Tibial nerve (tissue), 4 donors: ENCODE measurements at regions not wholly inside any gene's neighbourhood (a gene's known extent, or its start where the extent isn't known, plus 50 kb on each side); places are given as distances from the start of the nearest gene placed in this dataset.

Source experiments
- DNase-seq, 2 donors: peaks; one replicate each; pipeline ENCODE4 v3.0.0-alpha.2; 2019; ENCODE audit warnings: low spot score in 2 of 2
- H3K27ac ChIP-seq, 4 donors: fragments of 200-600 bp; sonication (generic) in 3 of 4; one replicate each; pipeline ENCODE4 v1.5.1; 2017 to 2019; ENCODE audit warnings: mild to moderate bottlenecking in 1 of 4
- H3K27me3 ChIP-seq, 2 donors: fragments of 200-600 bp; sonication (generic) in 1 of 2; one replicate each; pipeline versions ENCODE4 v1.5.1 to v1.6.0; 2017 to 2019
- H3K36me3 ChIP-seq, 3 donors: fragments of 200-600 bp; sonication (generic); one replicate each; pipeline ENCODE4 v1.5.1; 2018 to 2019
- H3K4me1 ChIP-seq, 4 donors: fragments of 200-600 bp; sonication (generic) in 3 of 4; one replicate each; pipeline ENCODE4 v1.5.1; 2017 to 2019
- H3K4me3 ChIP-seq, 4 donors: fragments of 200-600 bp; sonication (generic) in 3 of 4; one replicate each; pipeline ENCODE4 v1.5.1; 2017 to 2019; ENCODE audit warnings: mild to moderate bottlenecking in 1 of 4, moderate library complexity in 1 of 4
- H3K9me3 ChIP-seq, 4 donors: fragments of 200-600 bp; sonication (generic) in 3 of 4; one replicate each; pipeline ENCODE4 v1.5.1; 2017 to 2019
- EP300 ChIP-seq, 2 donors: sonication (generic); formaldehyde crosslinking; IDR thresholded peaks; one replicate each; pipeline ENCODE4 v1.6.1; 2017; ENCODE audit warnings: antibody characterized with exemption in 2 of 2, mild to moderate bottlenecking in 1 of 2
- POLR2A ChIP-seq, 2 donors: fragments of 450-650 bp; IDR thresholded peaks; one replicate each; pipeline ENCODE4 v1.6.1; 2017; ENCODE audit warnings: antibody characterized with exemption in 2 of 2, mild to moderate bottlenecking in 2 of 2, moderate library complexity in 2 of 2
- WGBS, 2 donors: methylation state at CpG; one replicate each; pipeline ENCODE4 v1.1.5; 2018; 5-methylcytosine and 5-hydroxymethylcytosine counted together
- TF ChIP-seq, protein P1 (sequence below), 5 experiments: fragments of 200-600 bp in 3 of 5; fragments of 450-650 bp in 2 of 5; sonication (generic) in 3 of 5; IDR thresholded peaks; one replicate each; pipeline ENCODE4 v1.5.1; 2016 to 2019; ENCODE audit warnings: antibody characterized with exemption in 5 of 5, mild to moderate bottlenecking in 3 of 5, moderate library complexity in 2 of 5

DNA sequence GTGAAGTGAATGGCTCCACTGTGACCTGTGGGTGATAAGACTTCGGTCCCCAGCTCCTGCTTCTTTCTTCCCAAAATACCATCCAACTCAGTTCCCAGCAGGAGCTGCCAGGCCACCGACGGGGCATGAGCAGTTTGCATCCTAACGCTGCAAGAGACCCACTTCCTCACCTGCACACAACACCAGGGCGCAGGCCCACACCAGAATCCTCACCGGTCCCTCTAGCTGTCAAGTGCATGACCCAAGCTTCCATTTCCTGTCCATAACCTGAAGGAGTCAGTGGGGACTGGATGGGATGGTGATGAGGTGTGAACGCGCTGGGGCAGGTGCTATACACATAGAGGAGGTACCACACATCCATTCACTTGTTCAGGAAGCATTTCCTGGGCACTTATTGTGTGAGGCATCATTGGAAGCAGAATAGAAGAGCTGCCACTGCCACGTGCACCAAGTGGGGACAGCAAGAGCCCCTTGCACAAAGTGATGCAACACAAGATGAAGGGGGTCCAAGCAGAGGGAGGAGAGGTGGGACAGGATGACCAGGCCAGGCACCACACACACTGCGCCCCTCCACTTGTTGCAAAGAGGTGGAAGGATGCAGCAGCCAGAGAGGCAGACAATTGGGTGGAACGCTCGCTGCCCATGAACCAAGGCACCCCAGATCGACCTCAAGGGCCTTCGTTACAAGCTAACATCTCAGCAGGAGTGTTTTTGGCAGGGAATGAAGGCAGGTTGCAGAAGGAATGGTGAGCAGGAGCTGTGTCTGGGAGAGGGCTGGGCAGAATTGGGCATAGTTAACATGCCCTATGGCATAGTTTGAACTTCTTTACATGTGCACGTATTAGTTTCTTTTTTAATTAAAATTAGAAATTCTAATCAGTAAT is 605.8 kb upstream of the MGMT start:
- Histone ChIP-seq H3K4me1 (peaks cover 0 to 22% (median 0%) of the 10 kb centered on the region in 4 donors), H3K9me3 (no peaks in the 10 kb centered on the region), H3K27me3 (no peaks in the 10 kb centered on the region), H3K27ac (no peak overlapping the region), H3K36me3 (no peaks in the 10 kb centered on the region), H3K4me3 (no peak overlapping the region)
- DNase-seq = no peak
- TF ChIP-seq, protein P1, sequence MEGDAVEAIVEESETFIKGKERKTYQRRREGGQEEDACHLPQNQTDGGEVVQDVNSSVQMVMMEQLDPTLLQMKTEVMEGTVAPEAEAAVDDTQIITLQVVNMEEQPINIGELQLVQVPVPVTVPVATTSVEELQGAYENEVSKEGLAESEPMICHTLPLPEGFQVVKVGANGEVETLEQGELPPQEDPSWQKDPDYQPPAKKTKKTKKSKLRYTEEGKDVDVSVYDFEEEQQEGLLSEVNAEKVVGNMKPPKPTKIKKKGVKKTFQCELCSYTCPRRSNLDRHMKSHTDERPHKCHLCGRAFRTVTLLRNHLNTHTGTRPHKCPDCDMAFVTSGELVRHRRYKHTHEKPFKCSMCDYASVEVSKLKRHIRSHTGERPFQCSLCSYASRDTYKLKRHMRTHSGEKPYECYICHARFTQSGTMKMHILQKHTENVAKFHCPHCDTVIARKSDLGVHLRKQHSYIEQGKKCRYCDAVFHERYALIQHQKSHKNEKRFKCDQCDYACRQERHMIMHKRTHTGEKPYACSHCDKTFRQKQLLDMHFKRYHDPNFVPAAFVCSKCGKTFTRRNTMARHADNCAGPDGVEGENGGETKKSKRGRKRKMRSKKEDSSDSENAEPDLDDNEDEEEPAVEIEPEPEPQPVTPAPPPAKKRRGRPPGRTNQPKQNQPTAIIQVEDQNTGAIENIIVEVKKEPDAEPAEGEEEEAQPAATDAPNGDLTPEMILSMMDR (IDR thresholded peaks at IDR 0.05) = no peak
- TF ChIP-seq EP300 (IDR thresholded peaks at IDR 0.05) = no peak
- WGBS, 2 donors = 89 to 96% methylated on average over 15 of the region's 15 CpGs

DNA sequence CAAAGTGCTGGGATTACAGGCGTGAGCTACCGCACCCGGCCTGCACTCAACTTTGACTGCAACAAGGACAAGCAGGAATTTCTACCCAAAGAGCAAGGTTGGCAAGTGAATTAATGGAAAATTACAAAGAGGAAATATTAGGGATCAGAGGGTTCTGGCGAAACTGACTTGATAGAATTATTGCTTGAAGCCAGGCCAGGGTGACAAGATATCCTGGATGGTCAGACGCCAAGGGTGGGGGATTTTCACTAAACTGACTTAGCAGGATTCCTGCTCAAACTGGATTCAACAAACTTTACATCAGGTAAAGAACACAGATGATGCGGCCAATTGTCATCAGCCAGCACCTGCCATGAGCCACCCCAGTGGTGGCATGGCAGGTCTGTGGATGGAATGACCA is 603.6 kb upstream of the MGMT start:
- H3K36me3 ChIP-seq = no peaks in the 10 kb centered on the region
- TF ChIP-seq, protein P1 (IDR thresholded peaks at IDR 0.05) = no peak
- no peak for TF ChIP-seq POLR2A (IDR thresholded peaks at IDR 0.05)
- no peak for TF ChIP-seq EP300 (IDR thresholded peaks at IDR 0.05)
- H3K9me3 ChIP-seq = no peaks in the 10 kb centered on the region
- no peak for DNase-seq
- H3K4me3 ChIP-seq = no peak overlapping the region
- H3K27ac ChIP-seq = no peak overlapping the region
- H3K4me1 ChIP-seq = peaks cover 0 to 24% (median under 1%) of the 10 kb centered on the region in 4 donors
- 88 to 92% methylated on average over 6 of the region's 6 CpGs for WGBS, 2 donors
- H3K27me3 ChIP-seq = no peaks in the 10 kb centered on the region

DNA sequence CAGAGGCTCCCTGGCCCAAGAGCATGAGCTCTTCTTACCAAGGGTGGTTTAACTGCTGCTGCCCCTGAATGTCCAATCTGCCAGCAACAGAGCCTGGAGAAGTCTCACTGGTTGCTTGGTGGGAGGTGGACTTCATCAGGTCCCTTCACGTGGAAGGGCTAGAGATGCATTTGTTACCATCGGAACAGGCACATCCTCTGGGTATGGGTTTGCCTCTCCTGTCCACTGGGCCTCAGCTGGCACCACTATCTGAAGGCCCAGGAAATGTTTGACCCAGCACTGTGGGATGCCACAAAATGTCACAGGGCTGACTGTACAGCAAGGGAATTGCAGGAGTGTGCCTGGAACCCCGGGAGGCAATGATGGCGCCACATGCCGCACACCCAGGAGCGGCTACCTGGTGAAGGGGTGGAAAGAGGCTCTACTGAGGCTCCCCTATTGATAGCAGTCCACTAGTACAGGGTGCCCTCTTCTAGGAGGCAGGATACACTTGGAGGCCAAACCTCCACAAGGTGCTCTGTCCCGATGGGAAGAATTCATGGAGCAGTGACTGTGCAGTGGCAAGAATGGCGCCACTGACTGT is 603.1 kb upstream of the MGMT start:
- TF ChIP-seq POLR2A (IDR thresholded peaks at IDR 0.05) (no peak), EP300 (IDR thresholded peaks at IDR 0.05) (no peak)
- TF ChIP-seq, protein P1 (IDR thresholded peaks at IDR 0.05) = no peak
- DNase-seq = peak in 1 of 2 donors; percentile 1
- WGBS, 2 donors = 94 to 99% methylated on average over 8 of the region's 8 CpGs

DNA sequence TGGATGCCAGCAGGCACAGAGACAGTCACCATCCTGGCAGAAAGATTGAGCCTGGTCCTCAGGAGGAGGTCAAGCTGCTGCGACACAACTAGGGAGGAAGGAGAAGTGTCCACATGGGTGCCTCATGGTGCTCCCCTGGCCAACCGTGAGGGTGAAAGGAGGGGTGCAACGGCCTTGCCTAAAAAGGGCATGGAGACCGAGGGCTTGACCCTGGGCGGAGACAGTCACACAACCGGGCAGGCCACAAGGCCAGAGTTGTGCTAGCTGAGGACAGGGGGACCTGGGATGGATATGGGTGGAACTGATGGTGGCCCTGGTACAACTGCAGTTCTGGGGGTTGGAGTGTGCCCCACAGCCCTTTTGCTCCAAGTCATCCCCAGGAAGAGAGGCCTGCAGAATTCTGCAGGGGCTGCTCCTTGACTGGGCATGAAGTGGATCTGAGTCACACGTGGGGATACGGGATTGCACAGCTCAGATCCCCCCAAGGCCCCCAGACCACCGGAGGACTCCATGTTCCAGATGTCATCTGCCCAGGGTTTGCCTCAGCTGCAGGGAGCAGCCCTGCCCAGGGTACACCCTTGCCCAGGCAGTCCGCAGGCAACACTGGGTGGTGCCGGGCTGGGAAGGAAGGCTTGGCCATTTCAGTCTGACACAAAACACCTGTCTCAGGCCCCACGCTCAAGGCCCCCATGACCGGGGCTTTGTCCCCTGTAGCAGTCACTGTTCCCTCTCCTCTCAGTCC is 602.3 kb upstream of the MGMT start:
- TF ChIP-seq EP300 (IDR thresholded peaks at IDR 0.05) (no peak), POLR2A (IDR thresholded peaks at IDR 0.05) (no peak)
- TF ChIP-seq, protein P1 (IDR thresholded peaks at IDR 0.05) = no peak
- 93 to 96% methylated on average over 10 to 13 of the region's 13 CpGs for WGBS, 2 donors
- DNase-seq = peak in 1 of 2 donors; percentile 3

More for the DNA sequence above, 603.1 kb upstream of the MGMT start:
- Histone ChIP-seq H3K36me3 (no peaks in the 10 kb centered on the region), H3K27ac (no peak overlapping the region), H3K9me3 (no peaks in the 10 kb centered on the region), H3K4me3 (no peak overlapping the region), H3K27me3 (no peaks in the 10 kb centered on the region), H3K4me1 (peaks cover 0 to 26% (median 3%) of the 10 kb centered on the region in 4 donors)

More for the DNA sequence above, 602.3 kb upstream of the MGMT start:
- Histone ChIP-seq H3K4me1 (peaks cover 0 to 29% (median 7%) of the 10 kb centered on the region in 4 donors), H3K27me3 (no peaks in the 10 kb centered on the region), H3K36me3 (no peaks in the 10 kb centered on the region), H3K9me3 (no peaks in the 10 kb centered on the region), H3K27ac (no peak overlapping the region), H3K4me3 (no peak overlapping the region)
